Mononuclear cell (primary cell): ENCODE measurements at regions not wholly inside any gene's neighbourhood (a gene's known extent, or its start where the extent isn't known, plus 50 kb on each side); places are given as distances from the start of the nearest gene placed in this dataset.

Experiments used
- H3K27me3 ChIP-seq: 2 replicates; pipeline ENCODE4 v1.6.0; 2011; ENCODE audit warnings: low read length, control low read depth; ENCODE audit not compliant: insufficient read depth
- H3K4me1 ChIP-seq: 2 replicates; pipeline ENCODE4 v1.5.1; 2011; ENCODE audit warnings: mild to moderate bottlenecking, low read length, control low read depth; ENCODE audit not compliant: insufficient read depth
- H3K4me3 ChIP-seq: 2 replicates; pipeline ENCODE4 v1.5.1; 2011; ENCODE audit warnings: mild to moderate bottlenecking, low read length, moderate library complexity
- H3K9me3 ChIP-seq: 2 replicates; pipeline ENCODE4 v1.5.1; 2011; ENCODE audit warnings: low read depth, mild to moderate bottlenecking, control low read depth, low read length

GRCh38 chr10:129074939-129075338 is 392.1 kb upstream of the MGMT start:
- no peaks in the 10 kb centered on the region for H3K9me3 ChIP-seq
- H3K4me1 ChIP-seq = no peaks in the 10 kb centered on the region
- no peaks in the 10 kb centered on the region for H3K27me3 ChIP-seq
- H3K4me3 ChIP-seq = no peak overlapping the region

- no peaks in the 10 kb centered on the region for H3K27me3 ChIP-seq
- H3K9me3 ChIP-seq = no peaks in the 10 kb centered on the region
- no peaks in the 10 kb centered on the region for H3K4me1 ChIP-seq
Observed at GRCh38 chr10:129075508-129075907, 391.5 kb upstream of the MGMT start.

GRCh38 chr10:129075927-129076326 is 391.1 kb upstream of the MGMT start:
- Histone ChIP-seq H3K4me1 (no peaks in the 10 kb centered on the region), H3K9me3 (peaks cover under 1% of the 10 kb centered on the region), H3K27me3 (no peaks in the 10 kb centered on the region), H3K4me3 (no peak overlapping the region)

More at GRCh38 chr10:129075508-129075907, 391.5 kb upstream of the MGMT start:
- no peak overlapping the region for H3K4me3 ChIP-seq

- no peaks in the 10 kb centered on the region for H3K27me3 ChIP-seq
- no peaks in the 10 kb centered on the region for H3K4me1 ChIP-seq
Observed at GRCh38 chr10:129078346-129078745, 388.7 kb upstream of the MGMT start.

GRCh38 chr10:129078746-129079145 is 388.3 kb upstream of the MGMT start:
- Histone ChIP-seq H3K9me3 (peaks cover 8% of the 10 kb centered on the region), H3K27me3 (no peaks in the 10 kb centered on the region), H3K4me1 (no peaks in the 10 kb centered on the region), H3K4me3 (no peak overlapping the region)

More at GRCh38 chr10:129078346-129078745, 388.7 kb upstream of the MGMT start:
- no peak overlapping the region for H3K4me3 ChIP-seq
- H3K9me3 ChIP-seq = peaks cover 8% of the 10 kb centered on the region

GRCh38 chr10:129079705-129080104 is 387.3 kb upstream of the MGMT start:
- Histone ChIP-seq H3K27me3 (no peaks in the 10 kb centered on the region), H3K9me3 (peaks cover 8% of the 10 kb centered on the region), H3K4me1 (no peaks in the 10 kb centered on the region), H3K4me3 (no peak overlapping the region)

- H3K9me3 ChIP-seq = peaks cover 8% of the 10 kb centered on the region
- no peaks in the 10 kb centered on the region for H3K4me1 ChIP-seq
- no peaks in the 10 kb centered on the region for H3K27me3 ChIP-seq
Observed at GRCh38 chr10:129085811-129086210, 381.2 kb upstream of the MGMT start.

GRCh38 chr10:129089341-129089740 is 377.7 kb upstream of the MGMT start:
- H3K4me1 ChIP-seq = no peaks in the 10 kb centered on the region

More at GRCh38 chr10:129085811-129086210, 381.2 kb upstream of the MGMT start:
- no peak overlapping the region for H3K4me3 ChIP-seq

GRCh38 chr10:129090165-129090564 is 376.9 kb upstream of the MGMT start:
- no peaks in the 10 kb centered on the region for H3K27me3 ChIP-seq
- H3K4me3 ChIP-seq = no peak overlapping the region
- H3K9me3 ChIP-seq = no peaks in the 10 kb centered on the region
- H3K4me1 ChIP-seq = no peaks in the 10 kb centered on the region

More at GRCh38 chr10:129089341-129089740, 377.7 kb upstream of the MGMT start:
- H3K27me3 ChIP-seq = no peaks in the 10 kb centered on the region
- H3K9me3 ChIP-seq = no peaks in the 10 kb centered on the region
- no peak overlapping the region for H3K4me3 ChIP-seq

GRCh38 chr10:129090618-129091366 is 376.2 kb upstream of the MGMT start:
- no peaks in the 10 kb centered on the region for H3K9me3 ChIP-seq
- no peak overlapping the region for H3K4me3 ChIP-seq
- no peaks in the 10 kb centered on the region for H3K4me1 ChIP-seq
- H3K27me3 ChIP-seq = no peaks in the 10 kb centered on the region

- Histone ChIP-seq H3K9me3 (no peaks in the 10 kb centered on the region), H3K4me3 (no peak overlapping the region), H3K27me3 (no peaks in the 10 kb centered on the region), H3K4me1 (no peaks in the 10 kb centered on the region)
Observed at GRCh38 chr10:129093641-129094040, 373.4 kb upstream of the MGMT start.

GRCh38 chr10:129094233-129094632 is 372.8 kb upstream of the MGMT start:
- Histone ChIP-seq H3K4me3 (no peak overlapping the region), H3K27me3 (no peaks in the 10 kb centered on the region), H3K9me3 (no peaks in the 10 kb centered on the region), H3K4me1 (no peaks in the 10 kb centered on the region)

GRCh38 chr10:129094861-129095260 is 372.2 kb upstream of the MGMT start:
- H3K4me1 ChIP-seq = no peaks in the 10 kb centered on the region
- no peaks in the 10 kb centered on the region for H3K9me3 ChIP-seq
- H3K4me3 ChIP-seq = no peak overlapping the region
- H3K27me3 ChIP-seq = no peaks in the 10 kb centered on the region

GRCh38 chr10:129095680-129096064 is 371.4 kb upstream of the MGMT start:
- Histone ChIP-seq H3K27me3 (no peaks in the 10 kb centered on the region), H3K4me1 (no peaks in the 10 kb centered on the region), H3K9me3 (no peaks in the 10 kb centered on the region), H3K4me3 (no peak overlapping the region)

- Histone ChIP-seq H3K9me3 (no peaks in the 10 kb centered on the region), H3K4me1 (peaks cover 4% of the 10 kb centered on the region), H3K4me3 (no peak overlapping the region), H3K27me3 (no peaks in the 10 kb centered on the region)
Observed at GRCh38 chr10:129096065-129096984, 370.7 kb upstream of the MGMT start.
